Neutrophil (primary cell): ENCODE measurements at regions not wholly inside any gene's neighbourhood (a gene's known extent, or its start where the extent isn't known, plus 50 kb on each side); places are given as distances from the start of the nearest gene placed in this dataset.

Experiments
- H3K27ac ChIP-seq: fragments of 200-600 bp; sonication (generic); 2 replicates; pipeline ENCODE4 v1.5.1; 2016; ENCODE audit warnings: mild to moderate bottlenecking, moderate library complexity
- H3K27me3 ChIP-seq: fragments of 200-600 bp; sonication (generic); 2 replicates; pipeline ENCODE4 v1.6.0; 2016; ENCODE audit warnings: mild to moderate bottlenecking
- H3K36me3 ChIP-seq: fragments of 200-600 bp; sonication (generic); 2 replicates; pipeline ENCODE4 v1.5.1; 2017
- H3K4me1 ChIP-seq, 2 experiments: fragments of 200-600 bp in 1 of 2; sonication (generic) in 1 of 2; 1 replicate in 1 of 2; 2 replicates in 1 of 2; pipeline versions ENCODE4 v1.5.1 to v1.6.1; 2013 to 2016; ENCODE audit warnings: low read depth in 1 of 2, low read length in 1 of 2, mild to moderate bottlenecking in 1 of 2, moderate library complexity in 1 of 2; ENCODE audit not compliant: control insufficient read depth in 1 of 2, insufficient read depth in 1 of 2
- H3K4me3 ChIP-seq, 2 experiments: fragments of 200-600 bp in 1 of 2; sonication (generic) in 1 of 2; 1 replicate in 1 of 2; 2 replicates in 1 of 2; pipeline ENCODE4 v1.5.1; 2013 to 2016; ENCODE audit warnings: low read depth in 1 of 2, low read length in 1 of 2, mild to moderate bottlenecking in 1 of 2, moderate library complexity in 1 of 2
- H3K9me3 ChIP-seq: fragments of 200-600 bp; sonication (generic); 2 replicates; pipeline ENCODE4 v1.5.1; 2016
- CTCF ChIP-seq: fragments of 200-600 bp; sonication (generic); IDR thresholded peaks from 2 replicates; pipeline ENCODE4 v1.5.1; 2016; ENCODE audit warnings: antibody characterized with exemption

DNA sequence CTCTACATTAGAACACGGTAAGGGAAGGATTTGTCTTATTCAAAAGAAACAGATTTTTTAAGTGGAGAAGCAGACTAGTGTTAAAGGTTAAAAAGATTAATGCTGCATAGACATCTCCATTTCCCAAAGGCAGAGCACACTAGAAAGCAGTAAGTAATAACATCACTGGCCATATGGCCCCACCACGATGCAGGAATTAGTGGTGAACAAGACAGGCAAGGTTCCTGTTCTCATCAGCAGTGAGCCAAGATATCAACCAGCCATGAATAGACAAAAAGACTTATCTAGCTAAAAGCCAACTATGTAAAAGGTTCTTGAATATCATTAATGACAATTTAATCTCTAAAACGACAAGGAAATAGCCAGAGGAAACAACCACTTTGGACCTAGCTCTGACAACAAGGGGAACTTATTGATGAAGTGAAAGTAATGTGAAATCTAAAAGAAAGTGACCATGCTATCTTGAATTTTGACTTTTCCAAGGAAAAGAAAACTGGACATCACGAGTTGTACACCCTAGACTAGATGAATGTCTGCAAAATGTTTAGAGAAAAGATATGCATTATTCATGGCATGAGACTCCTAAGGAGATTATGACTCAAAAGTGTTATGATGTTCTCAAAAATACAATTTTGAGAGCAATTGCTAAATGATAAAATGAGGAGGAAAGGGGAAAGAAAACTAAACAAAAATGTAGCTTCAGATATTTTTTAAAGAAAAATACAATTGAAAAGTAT is 157.9 kb upstream of the STXBP5 start:
- Histone ChIP-seq H3K4me3 (no peak overlapping the region), H3K27me3 (no peaks in the 10 kb centered on the region), H3K9me3 (no peaks in the 10 kb centered on the region), H3K4me1 (no peaks in the 10 kb centered on the region), H3K27ac (no peak overlapping the region), H3K36me3 (no peaks in the 10 kb centered on the region)
- no peak for TF ChIP-seq CTCF

GRCh38 chr6:147048930-147049329 is 155.3 kb upstream of the STXBP5 start:
- Histone ChIP-seq H3K9me3 (no peaks in the 10 kb centered on the region), H3K27ac (no peak overlapping the region), H3K36me3 (no peaks in the 10 kb centered on the region), H3K4me1 (peaks cover 0 to under 1% of the 10 kb centered on the region in 2 experiments), H3K4me3 (no peak overlapping the region), H3K27me3 (no peaks in the 10 kb centered on the region)
- no peak for TF ChIP-seq CTCF

DNA sequence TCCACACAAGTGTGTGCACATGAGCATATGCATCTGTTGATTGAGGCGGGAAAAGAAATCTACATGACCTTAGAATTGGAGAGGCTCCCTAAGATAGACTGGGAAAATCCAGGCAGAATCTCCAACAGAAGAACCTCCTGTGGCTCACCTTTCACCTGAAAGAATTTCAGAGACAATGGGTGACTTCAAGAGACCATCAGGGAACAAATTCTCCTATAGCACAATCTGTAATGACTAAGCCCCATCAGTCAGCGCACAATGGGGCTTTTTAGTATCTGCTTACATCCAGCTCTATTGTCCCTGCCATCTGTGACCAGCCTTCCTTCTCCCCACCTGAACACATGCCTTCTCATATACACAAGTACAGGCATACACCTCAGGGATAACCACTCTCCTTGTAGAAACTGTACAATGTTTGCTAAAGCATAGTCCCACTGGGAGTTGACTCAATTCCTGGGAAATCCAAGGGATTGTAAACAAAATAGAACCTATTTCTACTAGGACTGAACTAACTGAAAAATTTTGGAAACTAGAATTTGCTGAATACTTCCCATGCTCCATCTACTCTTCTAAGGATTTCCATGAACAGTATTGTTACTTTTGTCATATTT is 150.8 kb upstream of the STXBP5 start:
- Histone ChIP-seq H3K4me3 (no peak overlapping the region), H3K27ac (no peak overlapping the region)
- TF ChIP-seq CTCF: no peak

GRCh38 chr6:147054158-147054557 is 150.1 kb upstream of the STXBP5 start:
- Histone ChIP-seq H3K27ac (no peak overlapping the region), H3K4me1 (peaks cover 3 to 5% of the 10 kb centered on the region in 2 experiments), H3K36me3 (no peaks in the 10 kb centered on the region), H3K27me3 (no peaks in the 10 kb centered on the region), H3K4me3 (no peak overlapping the region), H3K9me3 (no peaks in the 10 kb centered on the region)
- no peak for TF ChIP-seq CTCF

More for the DNA sequence above, 150.8 kb upstream of the STXBP5 start:
- Histone ChIP-seq H3K27me3 (no peaks in the 10 kb centered on the region), H3K4me1 (peaks cover 3 to 5% of the 10 kb centered on the region in 2 experiments), H3K9me3 (no peaks in the 10 kb centered on the region), H3K36me3 (no peaks in the 10 kb centered on the region)

DNA sequence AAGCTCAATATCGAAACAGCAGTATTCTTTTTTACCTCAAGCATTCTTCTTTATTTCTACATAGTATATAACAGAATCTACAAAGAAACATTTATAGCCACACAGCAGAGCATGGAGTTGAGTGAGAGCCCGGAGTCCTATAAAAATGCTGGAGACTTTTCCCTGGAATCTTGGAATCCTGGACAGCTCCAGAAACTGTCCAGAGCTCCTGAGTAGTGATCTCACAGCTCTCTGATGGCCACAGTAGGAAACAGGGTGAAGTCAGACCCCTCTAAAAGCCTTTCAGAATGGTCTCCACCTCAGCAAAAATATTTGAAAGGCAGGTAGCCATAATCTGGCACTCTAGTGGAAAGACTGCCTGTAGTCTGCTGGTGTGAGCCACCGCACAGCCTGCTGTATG is 149.3 kb upstream of the STXBP5 start:
- Histone ChIP-seq H3K9me3 (no peaks in the 10 kb centered on the region), H3K27ac (no peak overlapping the region), H3K27me3 (no peaks in the 10 kb centered on the region), H3K4me1 (peaks cover 3 to 5% of the 10 kb centered on the region in 2 experiments), H3K36me3 (no peaks in the 10 kb centered on the region), H3K4me3 (no peak overlapping the region)
- TF ChIP-seq CTCF: no peak
